ENCODE measurements at regions not wholly inside any gene's neighbourhood (a gene's known extent, or its start where the extent isn't known, plus 50 kb on each side); places are given as distances from the start of the nearest gene placed in this dataset.

DNA sequence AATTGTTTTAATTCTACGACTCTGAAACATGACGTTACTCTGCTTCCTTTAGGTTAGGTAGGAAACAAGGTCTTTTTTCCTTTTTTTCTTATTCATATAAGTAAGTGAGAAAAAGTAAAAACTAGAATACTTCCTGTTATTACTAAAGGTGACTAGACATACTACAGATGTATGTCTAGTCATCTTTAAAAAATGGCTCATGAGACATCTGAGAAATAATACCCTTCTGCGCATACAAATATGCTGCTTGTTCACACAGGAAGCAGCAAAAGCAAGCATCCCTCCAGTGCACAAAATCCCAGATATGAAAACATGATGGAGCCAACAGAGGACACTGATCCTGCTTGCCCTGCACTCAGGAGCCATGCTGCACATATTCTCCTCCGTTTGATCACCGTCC, 699.1 kb downstream of the EPM2A start:
- no peak for FAIRE-seq

DNA sequence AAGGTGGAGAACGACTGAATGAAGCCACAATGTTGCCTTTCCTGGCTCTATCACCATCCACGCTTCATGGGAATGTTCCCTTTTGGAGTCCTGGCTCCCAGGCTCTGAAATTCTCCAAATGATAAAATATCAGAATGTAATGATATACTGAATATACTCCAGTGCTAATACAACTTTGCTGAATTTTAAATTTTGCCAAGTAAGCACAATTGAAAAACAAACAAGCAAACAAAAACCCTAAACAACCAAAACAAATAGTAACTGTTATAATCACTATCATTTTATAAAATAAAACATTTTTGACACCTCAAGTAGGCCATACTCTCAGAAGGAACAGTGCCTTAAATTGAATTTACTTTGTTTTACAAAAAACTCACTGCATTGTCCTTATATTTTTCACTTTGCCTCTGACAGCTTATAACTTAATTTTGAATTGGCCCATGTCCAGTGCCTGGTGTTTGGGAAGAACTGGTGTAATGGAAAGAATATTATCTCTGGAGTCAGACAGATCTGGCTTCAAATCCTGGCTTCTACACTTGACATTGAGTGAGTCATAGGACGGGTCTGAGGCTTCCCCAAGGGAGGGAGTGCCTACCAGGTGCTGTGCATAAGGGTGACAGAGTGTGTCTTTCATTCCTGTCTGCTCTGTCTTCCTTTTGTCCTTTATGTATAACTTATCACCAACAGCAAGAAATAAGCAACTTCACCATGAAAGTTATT, 698.3 kb downstream of the EPM2A start:
- no peak for FAIRE-seq

DNA sequence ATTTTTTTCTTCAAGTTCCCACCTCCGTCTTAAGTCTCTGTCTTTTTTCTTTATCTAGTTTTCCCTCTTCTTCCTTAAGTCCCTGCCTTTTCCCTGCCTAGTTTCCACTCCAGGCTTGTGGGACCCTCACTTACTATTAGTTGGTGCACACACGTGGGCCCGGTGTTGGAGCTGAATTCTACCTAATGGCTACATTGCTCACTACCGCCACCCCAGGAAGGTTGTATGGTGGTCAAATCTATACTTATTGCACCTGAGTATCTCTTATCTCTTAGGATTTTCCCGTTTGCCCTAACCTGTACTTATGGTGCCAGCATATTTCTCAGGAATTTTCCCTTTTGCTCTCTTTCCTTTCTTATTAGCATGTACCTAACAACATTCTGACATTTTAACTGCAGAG, 692.8 kb downstream of the EPM2A start:
- FAIRE-seq: no peak

DNA sequence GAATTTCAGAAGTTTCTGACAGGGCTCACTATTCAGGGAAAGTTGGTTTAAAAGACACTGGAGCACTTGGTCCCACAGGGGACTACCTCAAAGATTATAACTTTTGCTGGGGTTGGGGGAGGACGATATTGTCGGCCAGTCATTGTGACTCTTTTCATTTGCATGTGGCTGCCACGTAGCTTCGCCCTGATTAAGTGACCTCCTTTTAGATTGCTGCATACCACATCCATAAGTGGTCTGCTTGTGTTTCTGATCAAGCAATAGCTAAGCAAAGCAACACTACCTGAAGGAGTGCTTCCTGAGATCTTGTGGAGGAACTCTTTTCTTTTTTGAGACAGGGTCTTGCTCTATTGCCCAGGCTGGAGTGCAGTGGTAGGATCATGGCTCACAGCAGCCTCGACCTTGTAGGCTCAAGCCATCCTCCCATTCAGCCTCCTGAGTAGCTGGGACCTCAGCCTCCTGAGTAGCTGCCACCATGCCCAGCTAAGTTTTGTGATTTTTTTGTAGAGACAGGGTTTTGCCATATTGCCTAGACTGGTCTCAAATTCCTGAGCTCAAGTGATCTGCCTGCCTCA, 691.3 kb downstream of the EPM2A start:
- FAIRE-seq: no peak

DNA sequence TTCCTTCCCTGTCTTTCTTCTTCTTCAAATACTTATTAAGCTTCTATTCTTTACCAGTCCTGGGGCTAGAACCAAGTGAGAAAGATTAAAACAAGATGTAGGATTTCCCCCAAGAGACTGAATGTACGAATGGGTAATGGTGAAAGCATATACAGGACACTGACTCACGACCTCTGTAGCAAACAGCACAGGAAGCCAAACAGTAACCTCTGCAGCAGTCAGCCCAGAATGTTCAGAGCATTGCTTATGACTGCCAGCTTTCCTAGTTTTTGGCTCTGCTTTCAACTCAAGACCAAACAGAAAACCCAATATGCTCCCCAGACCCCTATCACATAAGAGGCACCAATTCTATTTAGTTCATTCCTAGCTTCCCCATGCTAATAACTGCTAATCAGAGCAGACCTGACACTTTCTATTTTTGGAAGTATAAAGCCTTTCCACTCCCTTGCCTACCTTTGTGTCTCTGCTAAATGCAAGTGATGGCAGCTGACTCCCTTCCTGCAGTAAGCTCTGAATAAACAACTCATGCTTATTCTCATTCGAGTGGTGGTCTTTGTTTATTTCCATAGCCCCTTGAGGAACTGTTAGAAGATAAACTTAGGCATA, 690.6 kb downstream of the EPM2A start:
- FAIRE-seq: no peak

DNA sequence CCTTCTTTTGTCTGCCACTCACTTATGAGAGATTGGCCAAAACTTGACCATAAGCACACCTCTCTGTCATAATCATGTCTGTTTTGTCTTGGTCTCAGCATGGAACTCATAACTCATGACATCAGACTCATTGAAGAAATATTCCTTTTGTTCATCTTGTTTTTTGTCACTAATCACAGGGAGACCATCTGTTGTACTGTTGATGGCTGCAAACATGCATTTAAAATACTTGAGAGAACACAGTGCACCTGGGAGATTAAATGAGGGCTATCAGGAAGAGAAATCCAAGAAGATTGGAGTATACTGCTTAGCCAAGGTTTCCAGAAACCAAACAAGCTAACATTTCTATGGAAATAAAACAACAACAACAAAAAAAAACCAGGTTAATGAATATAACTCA, 689.7 kb downstream of the EPM2A start:
- FAIRE-seq: no peak

DNA sequence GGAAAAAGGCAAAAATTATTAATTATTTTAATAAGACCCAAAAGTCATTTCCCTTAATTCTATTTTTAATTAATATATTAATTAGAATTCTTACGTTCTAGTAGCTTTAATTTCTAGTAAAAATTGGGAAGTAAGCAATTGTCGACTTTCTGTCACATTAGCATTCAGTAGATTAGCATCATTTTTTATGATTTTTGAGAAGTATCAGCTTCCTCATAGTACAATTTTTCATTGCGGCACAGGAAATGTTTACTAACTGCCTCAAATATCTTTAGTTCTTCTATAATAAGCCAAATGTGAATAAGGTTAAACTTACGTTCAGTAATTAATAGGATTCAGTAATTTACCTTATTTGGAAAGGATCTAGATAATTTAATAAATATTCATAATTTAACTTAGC, 687.4 kb downstream of the EPM2A start:
- no peak for FAIRE-seq

DNA sequence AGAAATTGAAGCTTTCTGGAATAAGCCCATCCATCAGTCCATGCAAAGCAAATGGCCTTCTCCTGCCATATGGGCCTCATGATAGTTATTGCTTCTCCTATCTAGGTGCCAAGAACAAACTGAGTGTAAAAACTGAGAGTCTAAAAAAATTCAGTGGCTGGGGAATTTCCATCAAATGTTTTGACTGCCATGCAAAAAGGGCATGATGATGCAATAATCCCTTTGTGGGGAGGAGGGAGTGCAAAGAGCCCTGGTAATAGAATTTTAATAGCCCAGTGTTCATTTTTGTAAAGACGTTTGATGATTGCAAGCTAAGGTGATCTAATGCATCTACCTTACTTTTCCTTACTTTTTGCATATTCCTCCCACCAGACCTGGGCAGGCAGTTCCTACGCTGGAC, 683.7 kb downstream of the EPM2A start:
- no peak for FAIRE-seq

DNA sequence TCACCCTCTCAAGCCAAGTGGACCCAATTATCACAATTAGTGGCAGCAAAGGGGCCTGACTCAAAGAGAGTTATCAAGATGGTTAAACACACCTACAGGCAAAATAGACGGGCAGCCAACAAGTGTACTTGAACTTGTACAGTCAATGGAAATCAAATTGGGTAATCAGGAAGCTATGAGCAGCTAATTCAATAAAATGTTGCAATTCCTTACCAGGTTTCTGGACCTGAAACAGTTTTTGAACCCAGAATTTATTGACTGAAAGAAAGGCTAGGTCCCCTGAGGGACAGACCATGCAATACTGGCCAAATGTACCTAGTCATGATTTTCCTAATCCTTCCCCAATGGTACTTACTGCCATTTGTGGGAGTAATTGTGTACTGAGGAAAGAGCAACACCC, 679.8 kb downstream of the EPM2A start:
- no peak for FAIRE-seq

DNA sequence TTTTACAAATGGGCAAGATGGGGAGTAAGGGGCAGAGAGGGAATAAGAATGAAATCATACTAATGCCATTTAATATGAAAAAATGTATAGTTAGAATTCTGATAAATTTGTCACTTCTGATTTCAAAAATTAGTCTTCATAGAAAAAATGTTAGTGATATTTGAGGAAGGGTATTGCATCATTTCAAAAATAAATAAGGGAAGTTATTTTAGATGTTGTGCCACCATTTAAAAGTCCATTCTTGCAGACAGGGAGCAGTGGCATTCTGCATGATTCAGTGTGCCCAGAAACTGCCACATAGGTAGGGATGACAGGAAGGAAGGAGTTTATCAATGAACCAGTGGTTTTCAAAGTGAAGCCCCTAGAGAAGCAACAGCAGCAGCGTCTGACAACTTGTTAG, 674.6 kb downstream of the EPM2A start:
- no peak for FAIRE-seq

DNA sequence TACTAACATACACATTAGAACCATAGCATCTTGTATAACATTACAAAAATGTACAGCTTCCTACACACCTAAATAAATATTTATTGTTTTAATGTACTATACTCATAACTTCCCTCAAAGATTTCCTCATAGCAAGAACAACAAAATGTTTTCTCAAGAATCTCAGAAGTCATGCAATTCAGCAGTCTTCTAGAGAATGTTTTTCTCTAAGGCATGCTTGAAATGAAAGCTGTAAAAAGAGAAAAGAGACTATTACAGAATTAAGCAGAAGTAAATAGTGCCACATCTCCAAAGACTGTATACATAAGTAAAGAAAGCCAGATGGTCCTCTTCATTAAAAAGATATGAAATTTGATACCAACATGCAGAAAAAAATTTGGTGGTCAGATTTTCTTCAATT, 672.2 kb downstream of the EPM2A start:
- no peak for FAIRE-seq

DNA sequence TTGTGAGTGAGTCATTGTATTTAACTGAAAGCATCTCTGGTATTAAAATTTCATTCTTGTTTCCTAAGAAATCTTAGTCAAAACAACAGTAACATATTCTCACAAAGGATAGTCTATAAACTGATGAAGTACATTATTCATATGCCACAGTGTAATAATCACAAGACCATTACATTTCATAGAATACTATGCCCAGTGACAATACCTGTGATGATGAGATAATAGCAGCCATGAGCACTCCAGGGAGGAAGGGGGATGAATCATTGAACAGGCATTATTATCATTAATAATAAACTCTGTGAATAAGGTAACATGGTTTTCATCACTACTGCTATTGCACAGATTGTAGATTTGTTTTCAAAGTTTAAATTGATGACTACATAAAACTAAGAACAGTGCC, 667.9 kb downstream of the EPM2A start:
- FAIRE-seq: no peak

DNA sequence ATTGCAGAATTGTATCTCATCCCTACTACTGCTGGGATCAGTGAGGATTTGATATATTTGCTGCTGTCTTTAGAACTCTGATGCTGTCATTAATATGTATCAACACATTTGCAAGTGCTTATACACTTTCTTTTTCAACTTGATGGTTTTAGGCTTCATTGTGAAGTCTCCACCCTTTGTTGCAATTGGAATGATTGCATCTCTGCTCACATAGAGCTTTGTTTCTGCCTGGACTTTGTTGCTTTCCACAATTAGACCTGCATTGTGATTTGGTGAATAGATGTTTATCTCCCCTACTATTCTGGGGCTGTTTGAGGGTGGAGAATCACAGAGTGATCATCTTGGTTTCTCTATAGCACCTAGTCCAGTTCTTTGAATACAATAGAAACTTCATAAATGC, 666.7 kb downstream of the EPM2A start:
- FAIRE-seq: no peak

DNA sequence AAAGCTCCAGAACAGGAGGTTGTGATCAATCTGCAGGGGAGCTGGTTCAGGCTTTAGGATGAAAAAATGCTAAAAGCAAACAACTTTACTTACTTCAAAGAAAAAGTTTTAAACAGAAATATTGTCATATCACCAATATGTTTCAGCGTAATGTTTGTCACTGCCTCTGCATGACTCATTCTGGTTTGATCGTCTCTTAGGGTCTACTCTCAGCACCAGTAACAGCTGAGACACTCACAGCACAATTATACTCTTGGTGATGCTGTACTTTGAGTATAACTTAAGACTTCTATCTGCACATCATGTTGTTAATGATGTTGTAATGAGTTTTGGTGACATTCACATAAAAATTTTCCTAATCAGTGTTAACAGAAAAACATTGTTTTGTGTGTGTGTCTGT, 665.4 kb downstream of the EPM2A start:
- FAIRE-seq: no peak

DNA sequence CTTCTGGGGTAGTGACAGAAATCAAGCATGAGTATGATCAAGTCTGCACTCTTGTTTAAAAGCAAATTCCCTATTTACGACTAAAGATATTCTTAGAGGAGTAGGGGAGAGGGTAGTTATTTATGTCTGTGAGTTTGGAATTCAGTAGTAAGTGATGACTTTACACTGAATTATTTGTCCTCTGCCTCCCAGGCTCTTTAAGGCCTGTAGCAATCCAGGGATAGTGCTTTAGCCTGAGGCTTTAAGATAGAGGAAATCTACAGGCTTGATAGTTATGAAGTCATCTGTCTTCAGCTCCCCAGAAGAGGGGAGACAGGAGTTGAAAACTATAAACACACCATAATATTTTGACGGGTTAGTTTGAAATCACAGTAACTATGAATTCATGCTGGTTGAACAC, 664.5 kb downstream of the EPM2A start:
- no peak for FAIRE-seq

DNA sequence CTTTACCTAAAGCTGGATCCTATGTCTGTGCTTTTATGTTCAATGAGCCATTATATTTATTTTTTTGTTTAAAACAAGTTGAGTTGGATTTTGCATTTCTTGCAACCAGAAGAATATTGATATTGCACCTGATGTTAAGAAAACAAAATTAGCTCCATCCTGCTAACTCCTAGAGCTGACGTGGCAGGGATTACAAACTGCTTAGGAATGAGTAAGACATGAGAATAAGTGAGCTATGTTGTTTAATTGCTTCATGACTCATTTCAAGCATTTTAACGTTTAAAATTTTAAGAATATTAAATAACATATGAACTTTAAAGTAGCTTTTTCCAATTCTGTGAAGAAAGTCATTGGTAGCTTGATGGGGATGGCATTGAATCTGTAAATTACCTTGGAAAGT, 663.5 kb downstream of the EPM2A start:
- no peak for FAIRE-seq

DNA sequence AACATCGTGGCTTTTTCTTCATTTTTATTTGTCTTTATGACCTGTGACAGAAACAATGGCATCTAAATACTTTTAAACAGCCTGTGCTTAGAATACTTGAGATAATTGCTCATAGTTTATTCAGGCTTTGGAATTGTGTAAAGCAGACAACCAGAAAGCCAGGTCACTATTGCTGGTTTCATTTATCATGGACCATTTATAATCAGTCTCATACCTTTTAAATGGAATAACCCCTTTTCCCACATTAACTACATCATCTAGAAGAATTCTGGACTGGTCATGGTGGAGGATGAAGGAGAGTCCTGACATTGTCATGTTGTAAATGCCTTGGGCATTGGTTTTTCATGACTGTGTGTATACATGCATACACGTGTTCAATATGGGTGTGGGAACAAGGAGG, 661.5 kb downstream of the EPM2A start:
- no peak for FAIRE-seq

DNA sequence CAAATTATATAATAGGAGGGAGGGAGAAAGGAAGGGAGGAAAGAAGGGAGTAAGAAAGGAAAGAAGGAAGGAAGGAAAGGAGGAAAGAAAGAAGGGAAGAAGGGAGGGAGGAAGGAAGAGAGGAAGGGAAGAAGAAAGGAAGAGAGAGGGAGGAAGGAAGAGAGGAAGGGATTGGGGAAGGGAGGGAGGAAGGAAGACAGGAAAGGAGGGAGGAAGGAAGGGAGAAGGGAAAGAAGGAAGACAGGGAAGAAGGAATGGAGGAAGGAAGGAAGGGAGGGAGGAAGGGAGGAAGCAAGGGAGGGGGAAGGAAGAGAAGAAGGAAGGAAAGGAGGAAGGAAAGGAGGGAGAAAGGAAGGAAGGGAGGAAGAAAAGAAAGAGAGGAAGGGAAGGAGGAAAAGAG, 660.5 kb downstream of the EPM2A start:
- FAIRE-seq: no peak

DNA sequence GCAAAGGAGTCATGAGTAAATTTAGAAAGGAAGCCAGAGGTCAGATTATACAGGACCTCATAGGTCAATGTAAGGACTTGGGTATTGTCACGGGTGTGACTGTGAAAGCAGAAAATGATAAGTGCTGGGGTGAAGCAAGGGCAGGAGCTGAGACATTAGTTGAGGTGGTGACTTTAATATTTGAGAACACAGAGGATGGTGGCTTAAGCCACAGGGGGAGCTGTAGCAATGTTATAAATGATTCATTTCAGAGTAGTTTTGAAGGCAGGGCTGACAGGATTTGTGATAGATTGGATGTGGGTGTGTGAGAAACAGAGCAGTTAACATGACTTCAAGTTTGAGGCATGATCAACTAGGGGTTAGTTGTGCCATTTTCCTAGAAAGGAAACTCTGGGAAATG, 659.9 kb downstream of the EPM2A start:
- FAIRE-seq: no peak

DNA sequence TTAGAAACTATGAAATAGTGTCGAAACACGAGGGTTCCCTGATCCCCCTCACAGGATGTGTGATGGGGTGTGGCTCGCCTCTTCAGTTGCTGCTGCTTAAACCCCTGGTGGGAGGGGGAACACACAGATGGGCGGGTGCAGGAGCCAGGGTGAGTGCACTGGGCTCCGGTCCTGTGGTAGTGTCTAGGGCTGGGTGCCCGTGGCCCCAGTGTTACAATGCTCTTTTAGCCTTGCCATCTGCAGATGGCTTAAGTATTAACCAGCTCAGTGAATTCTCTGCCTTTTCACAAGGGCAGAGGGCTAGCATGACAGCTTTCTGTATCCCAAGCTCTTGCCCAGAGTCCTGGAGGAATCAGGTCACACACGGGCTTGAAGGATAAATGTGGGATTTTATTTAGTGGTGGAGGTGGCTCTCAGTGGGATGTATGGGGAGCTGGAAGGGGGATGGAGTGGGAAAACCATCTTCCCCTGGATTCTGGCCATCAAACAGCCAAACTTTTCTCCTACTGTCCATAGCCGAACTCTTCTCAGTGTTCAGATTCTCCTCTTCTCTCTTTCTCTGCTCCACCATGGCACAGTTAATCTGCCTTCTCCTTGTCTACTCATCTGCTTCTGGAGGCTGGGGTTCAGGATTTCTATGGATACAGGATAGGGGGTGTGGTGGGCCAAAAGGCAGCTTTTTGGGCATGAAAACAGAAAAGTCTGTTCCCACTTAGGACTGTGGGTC, 659.0 kb downstream of the EPM2A start:
- no peak for FAIRE-seq

DNA sequence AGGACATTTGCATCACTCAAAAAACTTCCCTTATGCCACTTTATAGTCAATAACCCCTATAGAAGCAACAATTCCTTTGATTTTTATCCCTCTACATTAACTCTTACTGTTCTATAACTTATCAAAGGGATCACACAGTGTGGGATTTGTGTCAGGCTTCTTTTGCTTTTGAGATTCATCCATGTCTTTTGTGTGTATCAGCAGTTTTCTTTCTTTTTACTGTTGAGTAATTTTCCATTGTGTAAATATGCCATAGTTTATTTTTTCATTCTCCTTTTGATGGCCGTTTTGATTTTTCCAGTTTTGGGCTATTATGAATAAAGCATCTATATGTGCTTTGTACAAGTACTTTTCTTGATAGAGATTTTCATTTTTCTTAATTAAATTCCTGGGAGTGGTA, 657.9 kb downstream of the EPM2A start:
- no peak for FAIRE-seq

DNA sequence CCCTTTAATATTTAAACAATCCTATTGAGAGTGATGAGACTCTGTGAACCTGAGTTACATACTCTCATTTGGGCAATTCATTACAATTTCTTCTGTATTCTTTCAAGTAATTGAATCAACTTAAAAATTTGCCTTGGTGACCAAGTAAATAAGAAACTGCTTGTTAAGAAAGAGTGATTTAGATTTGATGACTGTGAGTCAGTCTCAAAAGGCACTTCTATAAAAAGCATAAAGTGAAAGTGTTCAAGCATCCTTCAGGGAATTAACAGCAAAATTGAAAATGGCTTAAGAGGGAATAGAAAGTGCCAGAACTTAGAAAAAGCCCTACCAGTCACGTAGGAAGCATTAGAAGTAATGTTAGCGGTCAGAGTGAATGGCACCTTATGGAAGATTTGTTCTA, 654.7 kb downstream of the EPM2A start:
- FAIRE-seq: no peak

DNA sequence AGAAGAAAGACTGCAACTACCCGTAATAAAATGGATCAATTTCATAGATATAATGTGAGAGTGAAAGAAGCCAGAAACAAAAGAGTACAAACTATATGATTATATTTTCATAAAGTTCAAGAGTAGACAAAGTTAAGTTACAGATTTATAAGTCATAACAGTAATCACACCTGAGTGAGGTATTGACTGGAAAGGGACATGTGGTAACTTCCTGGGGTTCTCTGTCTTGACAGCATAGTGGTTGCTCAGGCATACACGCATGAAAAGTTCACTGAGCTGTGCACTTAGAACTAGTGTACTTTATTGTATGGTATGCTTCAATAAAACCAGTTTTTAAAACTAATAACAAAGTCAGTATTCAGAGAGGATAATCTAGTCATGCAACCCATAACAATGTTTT, 653.6 kb downstream of the EPM2A start:
- no peak for FAIRE-seq

DNA sequence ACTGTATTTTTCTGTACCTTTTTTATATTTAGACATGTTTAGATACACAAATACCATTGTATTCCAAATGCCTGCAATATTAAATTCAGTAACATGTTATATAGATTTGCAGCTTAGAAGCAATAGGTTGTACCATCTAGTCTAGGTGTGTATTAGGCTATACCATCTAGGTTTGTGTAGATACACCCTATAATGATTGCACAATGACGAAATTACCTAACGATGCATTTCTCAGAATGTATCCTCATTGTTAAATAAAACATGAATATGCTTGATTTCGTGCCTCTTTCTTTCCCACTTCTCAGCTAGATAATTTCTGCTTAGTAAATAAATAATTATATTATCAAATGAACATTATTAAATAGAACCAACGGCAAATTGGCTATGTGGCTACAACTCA, 653.0 kb downstream of the EPM2A start:
- FAIRE-seq: no peak

All from colon (tissue), 2 donors.